ENCODE measurements at regions not wholly inside any gene's neighbourhood (a gene's known extent, or its start where the extent isn't known, plus 50 kb on each side); places are given as distances from the start of the nearest gene placed in this dataset.

DNA sequence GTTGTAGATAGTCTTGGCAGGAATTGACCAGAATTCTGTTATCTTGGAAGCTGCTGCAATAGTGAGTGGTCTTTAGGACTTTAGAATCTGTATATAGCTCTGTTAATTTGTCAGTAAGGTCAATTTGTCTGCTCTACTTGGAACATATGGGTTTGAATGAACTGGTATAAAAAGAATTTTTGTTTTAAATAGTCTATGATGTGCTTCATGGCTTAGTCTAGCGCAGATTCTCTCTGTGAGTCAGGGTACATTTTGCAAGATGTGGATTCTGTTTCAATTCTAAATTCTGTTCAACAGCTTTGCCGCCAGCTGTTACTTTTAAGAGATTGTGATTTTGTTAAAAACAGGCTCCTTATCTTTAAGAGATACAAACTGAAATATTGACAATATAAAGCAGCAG, 135.9 kb upstream of the AGBL1 start:
- DNase-seq, result no peak

DNA sequence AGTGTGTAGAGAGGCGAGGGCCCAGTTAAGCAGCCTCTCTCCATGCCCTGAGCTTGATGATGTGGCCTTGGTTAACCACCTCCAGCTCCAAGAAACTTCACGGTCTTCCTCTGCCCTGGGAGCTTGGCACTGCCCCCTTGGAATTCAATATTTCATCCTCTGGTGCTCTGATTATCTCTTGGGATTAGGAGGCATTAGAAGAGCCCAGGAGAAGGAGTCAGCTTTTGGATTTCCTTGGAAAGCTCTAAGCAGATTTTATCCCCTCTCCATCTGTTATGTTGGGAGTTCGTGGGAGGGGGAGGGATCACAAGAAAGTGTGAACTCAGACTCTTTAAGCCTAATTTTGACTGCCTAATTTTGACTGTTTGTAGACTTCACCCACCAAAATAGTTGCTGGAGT, 132.7 kb upstream of the AGBL1 start:
- no peak for DNase-seq

DNA sequence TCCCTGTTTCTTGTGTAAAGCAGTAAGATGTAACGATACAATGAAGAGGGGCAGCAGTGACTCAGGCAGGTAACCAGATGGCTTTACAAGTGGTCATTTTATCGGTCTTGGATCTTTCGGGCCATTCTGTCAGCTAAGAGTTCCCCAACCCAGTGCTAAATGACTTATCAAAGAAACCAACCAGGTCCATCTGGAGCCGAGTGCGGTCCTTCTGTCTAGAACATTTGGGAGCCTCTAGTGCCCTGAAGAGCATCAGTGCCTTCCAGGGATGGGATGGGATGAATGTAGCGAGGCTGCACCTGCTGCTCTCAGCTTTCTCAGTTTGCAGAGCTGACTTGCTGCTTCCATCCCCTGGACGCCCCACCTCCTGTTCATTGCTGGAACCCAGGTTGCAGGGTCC, 131.7 kb upstream of the AGBL1 start:
- no peak for DNase-seq

DNA sequence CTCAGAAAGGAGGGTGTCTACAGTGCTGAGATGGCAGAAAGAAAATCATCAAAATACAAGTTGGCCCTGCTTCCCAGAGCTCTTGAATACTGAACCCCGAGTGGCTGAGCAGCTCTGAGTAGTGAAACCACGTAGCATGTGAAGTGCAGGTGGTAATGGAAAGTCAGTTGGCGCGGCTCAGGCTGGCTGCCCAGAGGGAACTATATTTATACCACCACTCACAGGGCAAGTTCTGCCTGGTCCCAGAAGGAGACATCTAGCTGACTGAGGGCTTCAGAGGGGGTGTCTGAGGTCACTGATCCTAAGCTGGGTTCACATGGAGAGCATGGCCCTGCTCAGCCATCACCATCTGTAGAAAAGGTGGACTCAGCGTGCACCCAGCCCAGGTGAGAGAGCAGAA, 129.6 kb upstream of the AGBL1 start:
- DNase-seq, result no peak

GRCh38 chr15:85954586-85954985, 125.1 kb upstream of the AGBL1 start:
- DNase-seq, result no peak

GRCh38 chr15:85955501-85956391, 123.9 kb upstream of the AGBL1 start:
- no peak for DNase-seq

DNA sequence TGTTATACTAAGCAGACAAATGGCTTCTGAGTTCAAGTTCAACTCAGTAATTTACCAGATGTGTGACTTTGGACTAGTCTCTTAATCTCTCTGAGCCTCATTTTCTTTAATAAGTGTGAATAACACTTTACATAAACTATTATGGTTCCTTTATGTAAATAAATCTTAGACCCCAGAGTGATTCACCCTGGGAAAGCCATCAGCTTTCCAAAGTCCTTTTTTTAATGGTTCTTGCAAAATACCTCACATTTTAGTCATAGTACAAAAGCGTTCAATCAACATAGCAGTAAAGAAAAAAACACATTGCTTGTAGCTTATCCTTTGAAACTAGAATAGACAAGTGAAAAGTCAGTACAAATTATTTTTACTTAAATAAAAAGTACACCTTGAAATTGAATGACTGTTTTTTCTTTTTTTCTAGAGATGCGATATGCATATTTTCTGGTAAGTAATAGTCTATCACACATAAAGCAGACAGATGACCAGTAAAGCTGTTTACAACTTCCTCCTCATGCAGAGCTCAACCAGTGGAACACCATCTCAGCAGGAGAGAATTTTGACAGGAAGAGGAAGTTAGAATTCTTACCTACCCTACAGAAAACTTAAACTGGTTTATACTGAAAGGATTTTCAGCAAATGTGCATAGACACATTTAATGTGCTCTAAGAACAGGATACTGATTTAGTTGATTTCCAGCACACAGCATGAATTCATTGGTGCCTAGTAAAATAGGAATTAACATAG, 123.0 kb upstream of the AGBL1 start:
- no peak for DNase-seq

DNA sequence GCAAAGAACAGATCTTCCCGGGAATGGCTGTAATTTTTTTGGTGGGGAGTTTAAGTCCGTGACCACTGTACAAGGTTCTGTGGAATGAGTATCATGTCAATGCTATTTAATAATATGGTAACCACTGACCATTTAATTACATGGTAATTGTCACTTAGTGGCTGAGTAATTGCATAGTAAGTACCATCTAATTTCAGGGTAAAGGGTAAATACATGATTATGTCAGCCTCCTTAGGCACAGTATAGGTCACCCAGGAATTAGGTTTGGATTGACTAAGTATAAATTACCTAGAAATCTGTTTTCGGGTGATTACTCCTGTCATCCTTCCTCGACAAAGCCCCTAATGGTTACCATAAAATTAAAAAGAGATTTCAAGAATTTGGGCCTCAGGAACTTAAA, 120.1 kb upstream of the AGBL1 start:
- no peak for DNase-seq

DNA sequence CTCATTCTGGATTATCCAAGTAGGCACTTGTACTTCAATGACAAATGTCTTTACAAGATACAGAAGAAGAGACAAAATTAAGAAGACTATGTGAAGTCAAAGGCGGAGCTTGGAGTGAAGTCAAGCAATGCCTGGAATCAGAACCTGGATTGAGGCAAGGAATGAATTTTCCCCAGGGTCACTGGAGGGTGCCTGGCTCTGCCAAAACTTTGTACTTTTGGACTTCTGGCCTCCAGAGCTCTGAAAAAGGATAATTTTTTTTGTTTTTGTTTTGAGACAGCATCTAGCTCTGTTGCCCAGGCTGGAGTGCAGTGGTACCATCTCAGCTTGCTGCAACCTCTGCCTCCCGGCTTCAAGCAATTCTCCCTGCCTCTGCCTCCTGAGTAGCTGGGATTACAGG, 119.3 kb upstream of the AGBL1 start:
- DNase-seq, result no peak

DNA sequence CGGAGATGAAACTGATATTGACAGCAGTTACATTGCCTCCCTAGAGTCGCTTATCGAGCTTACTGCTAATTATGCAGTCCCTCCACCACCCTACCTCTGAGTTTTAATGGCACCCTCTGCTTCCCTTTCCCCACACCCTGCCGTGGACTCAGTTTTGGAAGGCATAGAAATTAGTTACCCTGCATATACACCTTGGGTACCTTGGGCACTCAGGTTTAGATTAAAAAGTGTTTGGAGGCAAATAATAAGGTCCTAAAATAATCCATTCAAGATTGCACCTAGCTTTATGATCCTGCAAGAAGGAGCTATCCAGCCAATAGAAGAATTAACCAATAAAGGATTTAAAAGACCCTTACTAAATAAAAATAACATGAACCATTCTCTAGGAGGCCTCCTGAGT, 117.8 kb upstream of the AGBL1 start:
- DNase-seq, result no peak

GRCh38 chr15:85963262-85963760, 116.4 kb upstream of the AGBL1 start:
- no peak for DNase-seq

DNA sequence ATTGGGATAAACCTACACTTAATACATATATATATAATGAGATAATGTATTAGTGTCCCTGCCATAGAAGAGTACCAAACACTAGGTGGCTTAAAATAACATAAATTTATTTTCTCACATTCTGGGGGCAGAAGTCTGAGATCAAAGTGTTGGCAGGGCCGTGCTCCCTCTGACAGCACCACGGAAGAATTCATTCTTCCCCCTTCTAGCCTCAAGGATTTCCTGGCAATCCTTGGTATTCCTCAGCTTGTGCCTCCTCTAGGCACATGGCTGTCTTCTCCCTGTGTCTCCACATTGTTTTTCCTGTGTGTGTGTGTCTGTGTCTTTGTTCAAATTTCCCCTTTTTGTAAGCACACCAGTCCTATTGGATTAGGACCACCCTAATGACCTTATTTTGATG, 115.2 kb upstream of the AGBL1 start:
- no peak for DNase-seq

GRCh38 chr15:85967553-85967952, 112.1 kb upstream of the AGBL1 start:
- no peak for DNase-seq

GRCh38 chr15:85972805-85973540, 106.7 kb upstream of the AGBL1 start:
- DNase-seq, result no peak

GRCh38 chr15:85973584-85974347, 105.9 kb upstream of the AGBL1 start:
- no peak for DNase-seq

GRCh38 chr15:85974348-85974705, 105.3 kb upstream of the AGBL1 start:
- no peak for DNase-seq

- no peak for DNase-seq
Measured at GRCh38 chr15:85974742-85975141, 104.9 kb upstream of the AGBL1 start.

DNA sequence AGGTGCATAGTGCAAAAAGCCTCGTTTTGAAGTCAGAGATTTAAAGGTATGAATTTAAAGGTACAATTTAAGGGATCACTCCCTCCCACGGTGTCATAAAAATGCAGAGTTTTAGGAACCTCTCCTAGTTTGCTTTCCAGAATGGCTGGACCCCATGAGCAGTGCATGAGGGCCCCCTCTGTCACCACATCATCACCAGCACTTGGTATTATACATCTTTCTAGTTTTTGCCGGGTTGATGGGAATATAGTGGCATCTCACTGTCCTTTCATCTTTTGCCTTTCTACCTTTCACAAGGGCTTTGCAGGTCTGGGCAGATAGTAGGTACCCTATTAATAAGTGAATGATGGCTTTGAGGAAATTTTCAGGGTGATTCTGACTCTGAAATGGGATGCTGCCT, 103.6 kb upstream of the AGBL1 start:
- DNase-seq, result no peak

- DNase-seq, result no peak
Measured at GRCh38 chr15:85976986-85977385, 102.7 kb upstream of the AGBL1 start.

GRCh38 chr15:85977586-85977985, 102.1 kb upstream of the AGBL1 start:
- no peak for DNase-seq

- no peak for DNase-seq
Measured at GRCh38 chr15:85979929-85980328, 99.7 kb upstream of the AGBL1 start.

DNA sequence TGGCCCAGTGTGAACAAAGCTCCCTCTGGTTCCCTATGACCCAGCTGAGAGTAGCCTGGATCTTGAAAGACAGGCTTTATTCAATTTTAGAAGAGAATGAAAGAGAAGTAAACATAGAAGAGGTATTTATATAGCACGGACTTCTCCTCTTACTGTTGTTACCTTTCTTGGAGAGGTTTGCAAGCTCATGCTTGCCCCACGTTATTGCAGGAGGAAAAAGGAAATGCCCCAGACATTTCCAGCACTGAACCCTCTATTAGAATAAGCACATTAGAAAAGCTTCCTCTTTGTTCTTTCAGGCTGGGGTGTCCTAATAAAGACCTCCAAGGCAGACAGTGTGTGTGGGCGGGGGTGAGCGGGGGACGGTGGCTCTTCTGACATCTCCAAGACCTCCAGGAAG, 98.7 kb upstream of the AGBL1 start:
- no peak for DNase-seq

GRCh38 chr15:85984241-85984640, 95.4 kb upstream of the AGBL1 start:
- no peak for DNase-seq

Measured in AML-193 (cell line).